GM23338 (cell line): ENCODE measurements at regions not wholly inside any gene's neighbourhood (a gene's known extent, or its start where the extent isn't known, plus 50 kb on each side); places are given as distances from the start of the nearest gene placed in this dataset.

Experiments used
- ATAC-seq: fragments of 200-7000 bp; cut with Tn5 transposase; 3 replicates; pipeline ENCODE4 v1.9.1; 2020
- DNase-seq: peaks from one replicate; pipeline ENCODE4 v3.0.0-alpha.2; 2015; ENCODE audit warnings: low spot score
- H2AFZ ChIP-seq: fragments of 200-600 bp; sonication (generic); 2 replicates; pipeline ENCODE4 v1.8.0; 2016; ENCODE audit warnings: antibody characterized with exemption, mild to moderate bottlenecking, moderate library complexity
- H3F3A ChIP-seq: fragments of 200-600 bp; sonication (generic); replicated peaks from 2 replicates; pipeline ENCODE4 v1.8.0; 2017; ENCODE audit warnings: antibody characterized with exemption, mixed run types, low read depth
- H3K27ac ChIP-seq: fragments of 200-600 bp; sonication (generic); 2 replicates; pipeline ENCODE4 v1.6.1; 2016; ENCODE audit warnings: low read depth
- H3K27me3 ChIP-seq: fragments of 200-600 bp; sonication (generic); 2 replicates; pipeline ENCODE4 v1.8.0; 2016; ENCODE audit warnings: mild to moderate bottlenecking, mixed run types, moderate library complexity; ENCODE audit not compliant: insufficient read depth
- H3K36me3 ChIP-seq: fragments of 200-600 bp; sonication (generic); 2 replicates; pipeline ENCODE4 v1.8.0; 2016; ENCODE audit warnings: mild to moderate bottlenecking; ENCODE audit not compliant: insufficient read depth
- H3K4me1 ChIP-seq: fragments of 200-600 bp; sonication (generic); 2 replicates; pipeline ENCODE4 v1.8.0; 2016; ENCODE audit warnings: mild to moderate bottlenecking, moderate library complexity; ENCODE audit not compliant: insufficient read depth
- H3K4me2 ChIP-seq: fragments of 200-600 bp; sonication (generic); 2 replicates; pipeline ENCODE4 v1.7.1; 2017; ENCODE audit warnings: mixed run types
- H3K4me3 ChIP-seq: fragments of 200-600 bp; sonication (generic); 2 replicates; pipeline ENCODE4 v1.6.1; 2016; ENCODE audit warnings: mixed run types
- H3K79me2 ChIP-seq: fragments of 200-600 bp; sonication (generic); replicated peaks from 2 replicates; pipeline ENCODE4 v1.8.0; 2017; ENCODE audit warnings: mild to moderate bottlenecking; ENCODE audit not compliant: insufficient read depth
- H3K9me2 ChIP-seq: fragments of 200-600 bp; sonication (generic); 2 replicates; pipeline ENCODE4 v1.8.0; 2017; ENCODE audit not compliant: insufficient read depth
- H4K20me1 ChIP-seq: fragments of 200-600 bp; sonication (generic); replicated peaks from 2 replicates; pipeline ENCODE4 v1.8.0; 2017; ENCODE audit warnings: mild to moderate bottlenecking; ENCODE audit not compliant: insufficient read depth
- H3K27ac Mint-ChIP-seq: 2 replicates; pipeline ENCODE4 v1.8.0; 2020; ENCODE audit warnings: inconsistent platforms, mild to moderate bottlenecking, moderate library complexity, mixed read lengths
- H3K27me3 Mint-ChIP-seq: 3 replicates; pipeline ENCODE4 v1.8.0; 2022; ENCODE audit warnings: low read depth, mild to moderate bottlenecking, moderate library complexity, mixed read lengths, inconsistent platforms; ENCODE audit not compliant: insufficient read depth, poor library complexity
- H3K36me3 Mint-ChIP-seq: 3 replicates; pipeline ENCODE4 v1.8.0; 2021; ENCODE audit warnings: low read depth, mild to moderate bottlenecking, inconsistent platforms, moderate library complexity, mixed read lengths
- H3K4me1 Mint-ChIP-seq: 3 replicates; pipeline ENCODE4 v1.8.0; 2020; ENCODE audit warnings: mild to moderate bottlenecking, inconsistent platforms, mixed read lengths
- H3K4me3 Mint-ChIP-seq: 3 replicates; pipeline ENCODE4 v1.8.0; 2021; ENCODE audit warnings: moderate library complexity, mild to moderate bottlenecking, inconsistent platforms, mixed read lengths
- H3K9me3 Mint-ChIP-seq: 3 replicates; pipeline ENCODE4 v1.8.0; 2020; ENCODE audit warnings: moderate library complexity, mild to moderate bottlenecking, inconsistent platforms, mixed read lengths
- CREB1 ChIP-seq: fragments of 250-450 bp; sonication (Bioruptor Pico); IDR thresholded peaks from 2 replicates; pipeline ENCODE4 v1.5.0; 2020; ENCODE audit warnings: low read depth, mild to moderate bottlenecking, moderate library complexity
- CTCF ChIP-seq, 2 experiments: fragments of 200-600 bp in 1 of 2; sonication (generic) in 1 of 2; conservative IDR thresholded peaks; 2 replicates each; pipeline versions ENCODE4 v1.5.1 to v1.6.1; 2016 to 2017; ENCODE audit warnings: antibody characterized with exemption in 2 of 2, low read depth in 2 of 2, mild to moderate bottlenecking in 2 of 2, moderate library complexity in 1 of 2
- ETS1 ChIP-seq: IDR thresholded peaks from 2 replicates; pipeline ENCODE4 v1.6.1; 2016; ENCODE audit warnings: antibody characterized with exemption
- EZH2 ChIP-seq: fragments of 200-600 bp; sonication (generic); IDR thresholded peaks from one replicate; pipeline ENCODE4 v1.8.0; 2017; ENCODE audit warnings: antibody characterized with exemption, mild to moderate bottlenecking, low read depth; ENCODE audit not compliant: unreplicated experiment
- EZH2phosphoT487 ChIP-seq: fragments of 200-600 bp; sonication (generic); IDR thresholded peaks from one replicate; pipeline ENCODE4 v1.8.1; 2018; ENCODE audit warnings: antibody characterized with exemption; ENCODE audit not compliant: unreplicated experiment
- JUNB ChIP-seq: IDR thresholded peaks from one replicate; pipeline ENCODE4 v1.6.1; 2016; ENCODE audit warnings: antibody characterized with exemption; ENCODE audit not compliant: unreplicated experiment
- NANOG ChIP-seq: IDR thresholded peaks from 2 replicates; pipeline ENCODE4 v1.6.1; 2016; ENCODE audit warnings: antibody characterized with exemption, borderline replicate concordance
- POLR2AphosphoS5 ChIP-seq: IDR thresholded peaks from 2 replicates; pipeline ENCODE4 v1.6.1; 2016; ENCODE audit warnings: antibody characterized with exemption, low read depth
- STAT1 ChIP-seq: IDR thresholded peaks from one replicate; pipeline ENCODE4 v1.6.1; 2016; ENCODE audit warnings: antibody characterized with exemption; ENCODE audit not compliant: unreplicated experiment
- ZNF114 ChIP-seq: fragments of 250-450 bp; sonication (Bioruptor Pico); IDR thresholded peaks from 2 replicates; pipeline ENCODE4 v1.5.0; 2020; ENCODE audit warnings: mild to moderate bottlenecking, moderate library complexity
- ZNF331 ChIP-seq: fragments of 250-450 bp; sonication (Bioruptor Pico); IDR thresholded peaks from 2 replicates; pipeline ENCODE4 v1.5.0; 2020; ENCODE audit warnings: low read depth, mild to moderate bottlenecking, moderate library complexity
- TF ChIP-seq, protein P1 (sequence below): IDR thresholded peaks from one replicate; pipeline ENCODE4 v1.6.1; 2018; ENCODE audit warnings: antibody characterized with exemption; ENCODE audit not compliant: unreplicated experiment
- TF ChIP-seq, protein P2 (sequence below): fragments of 250-450 bp; sonication (Bioruptor Pico); IDR thresholded peaks from 2 replicates; pipeline ENCODE4 v1.5.0; 2020; ENCODE audit warnings: mild to moderate bottlenecking, moderate library complexity

- H3K4me3 ChIP-seq, result no peak overlapping the region
- peaks cover 10% of the 10 kb centered on the region for H3K4me1 Mint-ChIP-seq
- no peaks in the 10 kb centered on the region for H3K9me2 ChIP-seq
- no peak for DNase-seq
- no peaks in the 10 kb centered on the region for H3K79me2 ChIP-seq
- no peaks in the 10 kb centered on the region for H3F3A ChIP-seq
- no peak for ATAC-seq
- no peak overlapping the region for H3K4me2 ChIP-seq
- peaks cover 5% of the 10 kb centered on the region; the same call in 1 of the 2 replicates for H3K4me1 ChIP-seq
- no peak overlapping the region for H3K27ac Mint-ChIP-seq
- H3K36me3 Mint-ChIP-seq, result no peaks in the 10 kb centered on the region
- H2AFZ ChIP-seq, result no peak overlapping the region
- H3K27ac ChIP-seq, result no peak overlapping the region
- H3K36me3 ChIP-seq, result no peaks in the 10 kb centered on the region
- no peak overlapping the region for H3K4me3 Mint-ChIP-seq
- peaks cover 2% of the 10 kb centered on the region for H3K27me3 Mint-ChIP-seq
- H3K27me3 ChIP-seq, result no peaks in the 10 kb centered on the region
- H3K9me3 Mint-ChIP-seq, result no peaks in the 10 kb centered on the region
- no peaks in the 10 kb centered on the region for H4K20me1 ChIP-seq
- TF ChIP-seq CREB1 (CRISPR knock-in tag) (no peak), EZH2phosphoT487 (no peak), STAT1 (no peak), CTCF (conservative IDR thresholded peaks at IDR 0.05; ENCODE audit: low read depth in 2 of 2) (no peak), NANOG (no peak), EZH2 (no peak), JUNB (no peak), ZNF331 (CRISPR knock-in tag) (no peak), ZNF114 (no peak), POLR2AphosphoS5 (no peak), ETS1 (no peak)
- TF ChIP-seq, protein P1, sequence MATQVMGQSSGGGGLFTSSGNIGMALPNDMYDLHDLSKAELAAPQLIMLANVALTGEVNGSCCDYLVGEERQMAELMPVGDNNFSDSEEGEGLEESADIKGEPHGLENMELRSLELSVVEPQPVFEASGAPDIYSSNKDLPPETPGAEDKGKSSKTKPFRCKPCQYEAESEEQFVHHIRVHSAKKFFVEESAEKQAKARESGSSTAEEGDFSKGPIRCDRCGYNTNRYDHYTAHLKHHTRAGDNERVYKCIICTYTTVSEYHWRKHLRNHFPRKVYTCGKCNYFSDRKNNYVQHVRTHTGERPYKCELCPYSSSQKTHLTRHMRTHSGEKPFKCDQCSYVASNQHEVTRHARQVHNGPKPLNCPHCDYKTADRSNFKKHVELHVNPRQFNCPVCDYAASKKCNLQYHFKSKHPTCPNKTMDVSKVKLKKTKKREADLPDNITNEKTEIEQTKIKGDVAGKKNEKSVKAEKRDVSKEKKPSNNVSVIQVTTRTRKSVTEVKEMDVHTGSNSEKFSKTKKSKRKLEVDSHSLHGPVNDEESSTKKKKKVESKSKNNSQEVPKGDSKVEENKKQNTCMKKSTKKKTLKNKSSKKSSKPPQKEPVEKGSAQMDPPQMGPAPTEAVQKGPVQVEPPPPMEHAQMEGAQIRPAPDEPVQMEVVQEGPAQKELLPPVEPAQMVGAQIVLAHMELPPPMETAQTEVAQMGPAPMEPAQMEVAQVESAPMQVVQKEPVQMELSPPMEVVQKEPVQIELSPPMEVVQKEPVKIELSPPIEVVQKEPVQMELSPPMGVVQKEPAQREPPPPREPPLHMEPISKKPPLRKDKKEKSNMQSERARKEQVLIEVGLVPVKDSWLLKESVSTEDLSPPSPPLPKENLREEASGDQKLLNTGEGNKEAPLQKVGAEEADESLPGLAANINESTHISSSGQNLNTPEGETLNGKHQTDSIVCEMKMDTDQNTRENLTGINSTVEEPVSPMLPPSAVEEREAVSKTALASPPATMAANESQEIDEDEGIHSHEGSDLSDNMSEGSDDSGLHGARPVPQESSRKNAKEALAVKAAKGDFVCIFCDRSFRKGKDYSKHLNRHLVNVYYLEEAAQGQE, result no peak
- TF ChIP-seq, protein P2, sequence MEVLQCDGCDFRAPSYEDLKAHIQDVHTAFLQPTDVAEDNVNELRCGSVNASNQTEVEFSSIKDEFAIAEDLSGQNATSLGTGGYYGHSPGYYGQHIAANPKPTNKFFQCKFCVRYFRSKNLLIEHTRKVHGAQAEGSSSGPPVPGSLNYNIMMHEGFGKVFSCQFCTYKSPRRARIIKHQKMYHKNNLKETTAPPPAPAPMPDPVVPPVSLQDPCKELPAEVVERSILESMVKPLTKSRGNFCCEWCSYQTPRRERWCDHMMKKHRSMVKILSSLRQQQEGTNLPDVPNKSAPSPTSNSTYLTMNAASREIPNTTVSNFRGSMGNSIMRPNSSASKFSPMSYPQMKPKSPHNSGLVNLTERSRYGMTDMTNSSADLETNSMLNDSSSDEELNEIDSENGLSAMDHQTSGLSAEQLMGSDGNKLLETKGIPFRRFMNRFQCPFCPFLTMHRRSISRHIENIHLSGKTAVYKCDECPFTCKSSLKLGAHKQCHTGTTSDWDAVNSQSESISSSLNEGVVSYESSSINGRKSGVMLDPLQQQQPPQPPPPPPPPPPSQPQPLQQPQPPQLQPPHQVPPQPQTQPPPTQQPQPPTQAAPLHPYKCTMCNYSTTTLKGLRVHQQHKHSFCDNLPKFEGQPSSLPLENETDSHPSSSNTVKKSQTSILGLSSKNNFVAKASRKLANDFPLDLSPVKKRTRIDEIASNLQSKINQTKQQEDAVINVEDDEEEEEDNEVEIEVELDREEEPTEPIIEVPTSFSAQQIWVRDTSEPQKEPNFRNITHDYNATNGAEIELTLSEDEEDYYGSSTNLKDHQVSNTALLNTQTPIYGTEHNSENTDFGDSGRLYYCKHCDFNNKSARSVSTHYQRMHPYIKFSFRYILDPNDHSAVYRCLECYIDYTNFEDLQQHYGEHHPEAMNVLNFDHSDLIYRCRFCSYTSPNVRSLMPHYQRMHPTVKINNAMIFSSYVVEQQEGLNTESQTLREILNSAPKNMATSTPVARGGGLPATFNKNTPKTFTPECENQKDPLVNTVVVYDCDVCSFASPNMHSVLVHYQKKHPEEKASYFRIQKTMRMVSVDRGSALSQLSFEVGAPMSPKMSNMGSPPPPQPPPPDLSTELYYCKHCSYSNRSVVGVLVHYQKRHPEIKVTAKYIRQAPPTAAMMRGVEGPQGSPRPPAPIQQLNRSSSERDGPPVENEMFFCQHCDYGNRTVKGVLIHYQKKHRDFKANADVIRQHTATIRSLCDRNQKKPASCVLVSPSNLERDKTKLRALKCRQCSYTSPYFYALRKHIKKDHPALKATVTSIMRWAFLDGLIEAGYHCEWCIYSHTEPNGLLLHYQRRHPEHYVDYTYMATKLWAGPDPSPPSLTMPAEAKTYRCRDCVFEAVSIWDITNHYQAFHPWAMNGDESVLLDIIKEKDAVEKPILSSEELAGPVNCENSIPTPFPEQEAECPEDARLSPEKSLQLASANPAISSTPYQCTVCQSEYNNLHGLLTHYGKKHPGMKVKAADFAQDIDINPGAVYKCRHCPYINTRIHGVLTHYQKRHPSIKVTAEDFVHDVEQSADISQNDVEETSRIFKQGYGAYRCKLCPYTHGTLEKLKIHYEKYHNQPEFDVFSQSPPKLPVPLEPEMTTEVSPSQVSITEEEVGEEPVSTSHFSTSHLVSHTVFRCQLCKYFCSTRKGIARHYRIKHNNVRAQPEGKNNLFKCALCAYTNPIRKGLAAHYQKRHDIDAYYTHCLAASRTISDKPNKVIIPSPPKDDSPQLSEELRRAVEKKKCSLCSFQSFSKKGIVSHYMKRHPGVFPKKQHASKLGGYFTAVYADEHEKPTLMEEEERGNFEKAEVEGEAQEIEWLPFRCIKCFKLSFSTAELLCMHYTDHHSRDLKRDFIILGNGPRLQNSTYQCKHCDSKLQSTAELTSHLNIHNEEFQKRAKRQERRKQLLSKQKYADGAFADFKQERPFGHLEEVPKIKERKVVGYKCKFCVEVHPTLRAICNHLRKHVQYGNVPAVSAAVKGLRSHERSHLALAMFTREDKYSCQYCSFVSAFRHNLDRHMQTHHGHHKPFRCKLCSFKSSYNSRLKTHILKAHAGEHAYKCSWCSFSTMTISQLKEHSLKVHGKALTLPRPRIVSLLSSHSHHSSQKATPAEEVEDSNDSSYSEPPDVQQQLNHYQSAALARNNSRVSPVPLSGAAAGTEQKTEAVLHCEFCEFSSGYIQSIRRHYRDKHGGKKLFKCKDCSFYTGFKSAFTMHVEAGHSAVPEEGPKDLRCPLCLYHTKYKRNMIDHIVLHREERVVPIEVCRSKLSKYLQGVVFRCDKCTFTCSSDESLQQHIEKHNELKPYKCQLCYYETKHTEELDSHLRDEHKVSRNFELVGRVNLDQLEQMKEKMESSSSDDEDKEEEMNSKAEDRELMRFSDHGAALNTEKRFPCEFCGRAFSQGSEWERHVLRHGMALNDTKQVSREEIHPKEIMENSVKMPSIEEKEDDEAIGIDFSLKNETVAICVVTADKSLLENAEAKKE (CRISPR knock-in tag), result no peak
Measured at GRCh38 chr6:53735896-53736295, 58.9 kb upstream of the LRRC1 start.
